HG03439 (cell line): ENCODE measurements at regions not wholly inside any gene's neighbourhood (a gene's known extent, or its start where the extent isn't known, plus 50 kb on each side); places are given as distances from the start of the nearest gene placed in this dataset.
"Not testable (repeated sequence)": the region's sequence is repeated elsewhere in the genome, so short reads cannot be mapped to it uniquely, and the experiment has no call there.

Source experiments
- ATAC-seq: cut with Tn5 transposase; IDR thresholded peaks from one replicate; pipeline ENCODE4 v1.9.1; 2021; ENCODE audit warnings: mild to moderate bottlenecking, moderate library complexity; ENCODE audit not compliant: unreplicated experiment

DNA sequence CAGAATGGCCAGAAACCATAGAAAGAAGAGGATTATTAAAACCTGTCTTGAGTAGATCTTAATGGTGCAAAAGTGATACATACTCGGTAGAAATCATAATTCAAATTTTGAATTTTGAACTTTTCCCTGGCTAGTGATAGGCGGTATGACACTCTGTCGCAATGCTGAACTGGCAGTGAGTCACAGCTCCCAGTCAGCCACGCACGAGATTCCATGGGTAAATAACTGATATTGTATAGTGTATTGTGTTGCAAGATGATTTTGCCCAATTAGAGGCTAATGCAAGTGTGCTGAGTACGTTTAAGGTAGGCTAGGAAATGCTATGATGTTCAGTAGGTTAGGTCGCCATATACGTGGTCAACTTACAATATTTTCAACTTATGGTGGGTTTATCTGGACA, 207.0 kb downstream of the SIPA1L2 start:
- no peak for ATAC-seq

GRCh38 chr1:232422098-232422497, 207.8 kb downstream of the SIPA1L2 start:
- no peak for ATAC-seq

DNA sequence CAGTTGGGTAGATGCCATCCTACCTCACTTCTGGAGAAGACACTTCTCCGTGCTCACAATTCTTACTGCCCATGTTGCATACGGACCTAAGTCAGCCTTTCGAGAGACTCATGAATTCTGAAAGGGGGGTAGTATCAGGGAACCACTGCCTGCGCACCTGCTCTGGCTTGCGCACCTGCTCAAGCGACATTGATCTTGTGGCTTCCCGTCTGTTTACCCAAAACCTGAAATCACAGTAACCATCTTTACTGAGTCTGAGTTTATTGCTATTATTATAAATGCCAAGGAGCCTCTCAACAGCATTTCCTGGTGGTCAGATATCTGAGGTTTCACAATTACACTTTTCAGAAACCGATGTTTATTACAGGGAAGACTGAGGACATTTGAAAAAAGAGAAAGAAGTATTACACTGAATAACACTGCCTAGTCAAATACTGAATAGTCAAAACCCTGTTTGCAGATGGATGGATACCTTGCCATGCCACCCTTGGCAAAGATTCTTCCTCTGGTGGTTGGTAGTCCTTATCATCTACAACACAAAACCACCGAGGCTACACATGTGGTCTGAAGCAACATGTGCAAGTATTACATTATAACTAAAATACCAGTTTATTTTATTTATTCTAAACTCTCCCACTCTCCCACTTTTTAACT, 208.7 kb downstream of the SIPA1L2 start:
- no peak for ATAC-seq

DNA sequence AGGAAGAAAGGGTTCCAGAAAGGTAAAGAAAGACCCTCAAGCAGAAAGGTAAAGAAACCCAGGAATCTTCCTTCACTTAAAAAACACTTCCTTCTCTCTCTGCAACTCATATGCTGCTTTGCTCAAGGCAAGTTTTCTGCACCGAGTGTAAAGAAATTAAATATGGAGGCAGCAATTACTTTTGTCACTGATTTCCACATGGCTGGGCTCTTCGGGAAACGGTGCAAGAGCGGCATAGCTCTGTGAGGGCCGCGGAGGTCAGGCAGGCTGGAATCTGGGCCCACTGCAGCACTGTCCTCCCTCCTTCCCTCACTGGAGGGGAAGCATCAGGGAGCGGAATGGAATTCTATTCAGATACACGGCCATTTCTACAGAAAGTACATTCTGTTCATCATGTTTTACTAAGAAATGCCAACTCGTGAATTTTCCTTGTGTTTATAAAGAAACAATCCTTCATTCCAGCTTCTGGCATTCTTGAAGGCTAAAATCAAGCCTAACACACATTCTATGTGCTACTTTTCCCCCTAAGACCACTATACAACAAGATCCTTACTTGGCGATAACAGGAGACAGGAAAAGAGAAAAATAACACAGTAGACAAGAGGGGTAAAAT, 212.2 kb downstream of the SIPA1L2 start:
- no peak for ATAC-seq

DNA sequence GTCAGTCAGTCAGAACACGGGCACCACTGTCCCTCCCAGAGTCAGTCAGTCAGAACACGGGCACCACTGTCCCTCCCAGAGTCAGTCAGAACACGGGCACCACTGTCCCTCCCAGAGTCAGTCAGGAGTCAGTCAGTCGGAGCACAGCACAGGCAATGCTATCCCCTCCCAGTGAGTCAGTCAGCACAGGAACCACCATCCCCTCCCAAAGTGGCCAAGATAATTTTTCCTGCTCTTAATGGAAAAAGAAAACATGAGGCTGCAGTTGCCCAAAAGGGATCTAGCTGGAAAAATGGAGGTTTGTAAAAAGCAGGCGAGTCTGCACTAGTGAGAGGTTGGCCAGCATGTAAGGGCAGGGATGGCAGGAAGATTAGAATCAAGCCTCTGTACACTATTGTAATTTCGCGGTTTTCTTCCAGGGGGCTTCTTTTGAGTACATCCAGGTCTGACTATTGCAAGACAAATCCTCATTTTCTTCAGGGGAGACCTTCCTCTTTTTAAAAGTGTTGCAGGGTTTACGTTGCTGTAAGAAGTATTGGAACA, 213.8 kb downstream of the SIPA1L2 start:
- ATAC-seq, result no peak

GRCh38 chr1:232415481-232415880, 214.5 kb downstream of the SIPA1L2 start:
- not testable (repeated sequence) for ATAC-seq

- no peak for ATAC-seq
Observed at GRCh38 chr1:232414100-232414499, 215.8 kb downstream of the SIPA1L2 start.

DNA sequence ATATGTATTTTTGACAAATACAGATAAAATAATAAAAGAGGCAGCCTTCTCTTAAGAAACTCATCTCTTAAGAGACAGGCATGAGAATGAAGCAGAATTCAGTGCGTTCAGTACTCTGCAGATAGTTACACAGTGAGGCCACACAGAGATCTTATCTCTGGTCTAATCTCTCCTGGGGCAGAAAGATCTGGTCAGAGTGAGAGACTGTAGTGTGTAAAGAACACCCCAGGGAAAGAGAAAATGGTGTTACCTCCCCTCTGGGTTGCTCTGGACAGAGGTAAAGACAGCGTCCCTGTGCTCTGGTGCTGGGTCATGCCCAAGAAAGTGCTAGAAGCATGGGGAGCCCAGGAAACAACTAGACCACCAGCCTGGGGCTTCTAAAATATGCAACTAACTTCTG, 216.3 kb downstream of the SIPA1L2 start:
- ATAC-seq, result no peak

DNA sequence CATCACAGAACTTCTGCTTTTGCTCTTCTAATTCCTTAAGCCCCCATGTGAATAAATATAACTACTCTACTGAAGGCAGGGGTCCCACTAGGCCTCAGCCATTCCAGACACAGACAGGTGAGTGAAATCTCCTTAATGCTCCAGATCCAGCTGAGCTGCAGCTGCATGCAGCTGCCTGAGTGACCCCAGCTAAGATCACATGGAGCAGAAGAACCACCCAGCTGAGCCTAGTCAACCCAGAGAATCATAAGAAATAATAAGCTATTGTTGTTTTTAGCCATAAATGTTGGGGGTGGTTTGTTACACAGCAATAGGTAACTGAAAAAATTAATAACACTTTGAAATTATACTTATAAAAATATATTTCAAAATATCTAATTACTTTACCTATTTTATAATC, 220.3 kb downstream of the SIPA1L2 start:
- no peak for ATAC-seq

- ATAC-seq, result no peak
Observed at GRCh38 chr1:232407120-232407519, 222.8 kb downstream of the SIPA1L2 start.

DNA sequence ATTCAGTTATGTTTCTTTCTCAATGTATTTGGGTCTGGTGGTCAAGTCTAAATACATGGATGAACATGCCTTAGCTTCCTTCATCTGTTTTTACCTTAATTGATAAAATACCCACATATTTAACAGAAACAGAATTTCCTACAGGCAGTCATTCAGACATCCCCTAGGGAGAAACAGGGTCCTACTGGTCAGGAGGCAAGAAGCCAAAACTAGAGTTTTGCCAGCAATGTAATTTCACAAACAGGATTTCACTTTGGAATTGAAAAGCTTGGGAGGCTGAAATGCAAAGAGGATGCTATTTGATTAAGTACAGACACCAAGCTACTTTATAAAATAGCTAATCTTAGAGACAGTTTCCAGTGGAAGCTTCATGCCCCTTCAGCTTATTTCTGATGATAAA, 224.2 kb downstream of the SIPA1L2 start:
- no peak for ATAC-seq

- ATAC-seq, result no peak
Observed at GRCh38 chr1:232404981-232405731, 224.8 kb downstream of the SIPA1L2 start.

GRCh38 chr1:232404227-232404626, 225.7 kb downstream of the SIPA1L2 start:
- no peak for ATAC-seq

- no peak for ATAC-seq
Observed at GRCh38 chr1:232403017-232403714, 226.8 kb downstream of the SIPA1L2 start.

- ATAC-seq, result no peak
Observed at GRCh38 chr1:232398823-232399222, 231.1 kb downstream of the SIPA1L2 start.

- ATAC-seq, result no peak
Observed at GRCh38 chr1:232393444-232394146, 236.3 kb downstream of the SIPA1L2 start.

- ATAC-seq, result no peak
Observed at GRCh38 chr1:232393010-232393409, 236.9 kb downstream of the SIPA1L2 start.

GRCh38 chr1:232390590-232390989, 239.3 kb downstream of the SIPA1L2 start:
- no peak for ATAC-seq

DNA sequence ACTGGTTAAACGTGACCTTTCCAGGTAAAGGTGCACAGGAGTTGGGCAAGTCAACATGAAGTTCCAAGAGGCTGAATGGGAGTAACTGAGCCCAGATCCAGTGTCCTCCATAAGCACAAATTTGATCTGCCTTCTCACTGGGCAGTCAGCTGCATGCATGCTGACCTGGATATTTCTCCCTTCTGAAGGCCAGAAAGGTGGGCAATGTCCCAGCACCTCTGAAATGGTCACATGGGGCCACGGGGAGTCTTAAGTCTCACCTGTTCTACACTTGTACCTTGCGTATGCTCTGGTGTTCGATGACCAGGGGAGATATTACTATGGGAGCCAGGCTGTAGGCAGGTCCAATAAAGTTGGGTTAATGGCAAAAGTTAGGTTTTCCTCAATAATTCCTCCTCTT, 240.2 kb downstream of the SIPA1L2 start:
- ATAC-seq, result no peak

DNA sequence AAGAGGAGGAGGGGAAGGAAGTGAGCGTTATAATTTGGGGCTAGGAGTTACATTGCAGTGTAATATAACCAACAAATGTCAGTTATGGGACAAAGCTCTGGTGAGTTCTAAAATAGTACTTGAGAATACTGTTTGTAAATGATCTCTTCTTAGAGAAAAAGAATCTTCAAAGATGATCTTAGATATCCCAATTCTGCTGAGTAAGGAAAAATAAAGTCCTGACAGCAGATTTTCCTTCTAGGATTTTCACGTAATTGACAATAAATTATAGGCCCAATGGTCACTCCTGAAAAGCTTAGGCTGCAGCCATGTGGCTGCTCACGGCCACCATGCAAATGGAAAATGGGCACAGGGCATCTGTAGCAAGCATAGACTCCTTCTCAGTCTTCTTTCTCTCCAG, 241.6 kb downstream of the SIPA1L2 start:
- no peak for ATAC-seq
